Kasumi-1 (cell line): ENCODE measurements at regions not wholly inside any gene's neighbourhood (a gene's known extent, or its start where the extent isn't known, plus 50 kb on each side); places are given as distances from the start of the nearest gene placed in this dataset.
"Not testable (repeated sequence)": the region's sequence is repeated elsewhere in the genome, so short reads cannot be mapped to it uniquely, and the experiment has no call there.

Experiments used
- DNase-seq, 2 experiments: peaks; one replicate each; lab custom pipeline; 2025; lab: John Stamatoyannopoulos, UW

GRCh38 chr10:80751940-80752339, 214.2 kb downstream of the SH2D4B start:
- no peak for DNase-seq

DNA sequence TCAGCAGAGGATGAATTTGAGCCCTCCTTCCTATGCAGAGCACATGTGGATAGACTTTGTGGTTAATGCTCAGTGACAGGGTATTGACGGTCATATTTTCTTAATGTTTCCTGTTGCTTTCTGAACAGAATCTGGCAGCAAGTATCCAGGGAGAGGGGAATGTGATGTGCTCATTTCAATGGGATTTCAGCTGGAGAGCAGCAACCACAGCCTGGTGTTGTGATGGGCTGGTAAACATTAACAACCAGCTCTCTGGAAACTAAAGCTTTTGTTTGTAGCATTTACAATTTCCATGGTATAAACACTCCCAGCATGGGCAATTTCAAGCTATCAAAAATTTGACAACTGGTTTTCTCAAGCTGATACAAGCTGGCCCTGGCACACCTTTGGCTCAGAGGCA, 215.9 kb downstream of the SH2D4B start:
- DNase-seq: no peak

- no peak for DNase-seq
Observed at GRCh38 chr10:80755893-80756292, 218.2 kb downstream of the SH2D4B start.

DNA sequence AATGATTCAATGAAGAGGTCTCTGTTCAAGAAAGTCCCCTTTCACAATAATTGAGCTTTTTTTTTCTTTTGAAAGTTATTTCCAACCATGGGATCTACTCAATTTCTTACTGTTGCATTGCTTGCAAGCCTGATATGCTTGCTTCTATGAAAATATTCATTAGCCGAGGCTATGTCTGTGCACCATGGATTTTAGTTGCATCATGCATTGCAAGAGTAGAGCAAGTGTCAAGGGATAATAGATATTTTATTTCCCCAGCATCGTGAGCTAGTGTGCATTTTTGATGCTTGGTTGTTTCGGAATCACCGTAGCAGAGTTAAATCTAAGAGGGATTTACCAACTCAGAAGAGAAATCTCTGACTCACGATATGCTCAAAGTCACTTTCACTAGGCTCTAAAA, 222.0 kb downstream of the SH2D4B start:
- no peak for DNase-seq

DNA sequence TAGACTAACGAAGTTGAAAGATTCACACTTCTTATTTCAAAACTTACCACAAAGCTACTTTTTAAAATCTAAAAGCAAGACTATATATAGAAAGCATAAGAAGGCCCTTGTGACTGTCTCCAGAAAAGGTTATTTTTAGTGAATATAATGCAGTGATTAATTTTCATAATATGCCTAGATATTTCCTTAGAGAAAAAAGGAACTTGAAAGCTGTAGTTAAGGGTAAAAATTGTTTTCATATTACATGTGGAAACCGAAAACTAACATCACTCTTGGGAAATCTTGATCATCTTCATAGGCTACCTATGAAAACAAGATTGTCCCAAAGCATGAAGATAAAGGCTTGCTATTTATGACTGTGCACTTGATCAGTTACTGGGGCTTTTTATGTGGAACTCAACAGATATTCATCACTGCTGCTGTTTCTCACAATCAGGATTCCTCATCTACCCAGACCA, 223.2 kb downstream of the SH2D4B start:
- DNase-seq: no peak

- no peak for DNase-seq
Observed at GRCh38 chr10:80767963-80768362, 230.3 kb downstream of the SH2D4B start.

GRCh38 chr10:80769700-80770160, 232.0 kb downstream of the SH2D4B start:
- no peak for DNase-seq

- no peak for DNase-seq
Observed at GRCh38 chr10:80770239-80770638, 232.5 kb downstream of the SH2D4B start.

GRCh38 chr10:80771285-80771684, 233.6 kb downstream of the SH2D4B start:
- no peak for DNase-seq

DNA sequence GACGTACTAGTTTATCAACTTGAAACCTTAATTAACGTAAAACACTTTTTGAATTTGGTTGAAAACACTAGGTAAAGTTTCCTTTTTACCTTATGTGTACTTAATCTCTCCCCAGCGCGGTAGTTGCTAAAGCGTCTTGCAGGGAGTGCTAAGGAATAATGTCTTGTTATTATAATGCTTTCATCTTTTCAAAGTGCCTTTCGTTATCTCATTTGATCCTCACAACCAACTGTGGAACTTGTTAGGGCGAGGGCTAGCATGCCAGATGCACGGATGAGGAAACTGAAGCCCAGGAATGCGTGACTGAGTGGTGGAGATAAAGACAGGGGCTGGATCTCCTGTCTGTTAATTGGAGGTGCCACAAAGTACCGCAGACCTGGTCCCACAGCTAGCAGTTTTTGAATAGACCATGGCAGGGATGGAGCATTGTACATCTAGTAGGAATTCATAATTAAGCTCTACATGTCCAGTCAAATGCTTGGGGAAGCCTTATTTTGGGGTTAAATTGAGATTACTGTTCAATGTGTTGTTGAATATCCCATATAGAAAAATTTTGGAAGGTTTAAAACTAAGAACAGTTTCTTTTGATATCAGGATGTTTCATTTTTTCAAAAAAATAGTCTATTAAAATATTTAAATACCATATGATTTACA, 234.3 kb downstream of the SH2D4B start:
- no peak for DNase-seq

DNA sequence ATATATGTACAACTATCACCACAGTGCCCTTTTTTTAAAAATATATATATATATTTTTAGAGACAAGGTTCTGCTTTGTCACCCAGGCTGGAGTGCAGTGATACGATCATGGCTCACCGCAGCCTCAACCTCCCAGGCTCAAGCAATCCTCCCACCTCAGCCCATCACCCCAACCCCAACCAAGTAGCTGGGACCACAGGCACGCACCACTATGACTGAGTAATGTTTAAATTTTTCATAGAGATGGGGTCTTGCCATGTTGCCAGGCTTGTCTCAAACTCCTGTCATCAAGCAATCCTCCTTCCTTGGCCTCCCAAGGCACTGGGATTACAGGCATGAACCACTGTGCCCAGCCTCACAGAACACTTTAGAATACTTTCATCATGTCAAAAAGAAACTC, 234.9 kb downstream of the SH2D4B start:
- DNase-seq: no peak

GRCh38 chr10:80784695-80785094, 247.0 kb downstream of the SH2D4B start:
- no peak for DNase-seq

GRCh38 chr10:80786322-80786721, 248.6 kb downstream of the SH2D4B start:
- DNase-seq: no peak

- no peak for DNase-seq
Observed at GRCh38 chr10:80787952-80788351, 250.2 kb downstream of the SH2D4B start.

- DNase-seq: no peak
Observed at GRCh38 chr10:80794994-80795393, 257.3 kb downstream of the SH2D4B start.

- DNase-seq: no peak
Observed at GRCh38 chr10:80805343-80806020, 267.8 kb downstream of the SH2D4B start.

GRCh38 chr10:80814147-80814652, 276.5 kb downstream of the SH2D4B start:
- no peak for DNase-seq

DNA sequence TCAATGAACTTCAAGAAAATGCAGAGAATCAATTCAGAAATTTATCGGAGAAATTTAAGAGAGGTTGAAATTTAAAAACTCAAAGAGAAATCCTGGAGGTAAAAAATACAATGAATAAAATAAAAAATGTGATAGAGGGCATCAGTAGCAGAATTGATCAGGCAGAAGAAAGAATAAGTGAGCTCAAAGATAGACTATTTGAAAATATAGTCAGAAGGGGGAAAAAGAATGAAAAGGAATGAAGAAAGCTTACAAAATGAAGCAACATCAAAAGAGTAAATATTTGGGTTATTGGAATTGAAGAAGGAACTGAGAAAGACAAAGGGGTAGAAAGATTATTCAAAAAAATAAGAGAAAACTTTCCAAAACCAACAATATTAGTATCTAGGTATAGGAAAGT, 291.4 kb downstream of the SH2D4B start:
- DNase-seq: no peak

- no peak for DNase-seq
Observed at GRCh38 chr10:80829562-80829961, 291.9 kb downstream of the SH2D4B start.

GRCh38 chr10:80832693-80833092, 295.0 kb downstream of the SH2D4B start:
- not testable (repeated sequence) for DNase-seq

GRCh38 chr10:80855348-80855971, 317.8 kb downstream of the SH2D4B start:
- DNase-seq: peak; percentile 10 to 20

- no peak for DNase-seq
Observed at GRCh38 chr10:80856186-80856585, 318.5 kb downstream of the SH2D4B start.

DNA sequence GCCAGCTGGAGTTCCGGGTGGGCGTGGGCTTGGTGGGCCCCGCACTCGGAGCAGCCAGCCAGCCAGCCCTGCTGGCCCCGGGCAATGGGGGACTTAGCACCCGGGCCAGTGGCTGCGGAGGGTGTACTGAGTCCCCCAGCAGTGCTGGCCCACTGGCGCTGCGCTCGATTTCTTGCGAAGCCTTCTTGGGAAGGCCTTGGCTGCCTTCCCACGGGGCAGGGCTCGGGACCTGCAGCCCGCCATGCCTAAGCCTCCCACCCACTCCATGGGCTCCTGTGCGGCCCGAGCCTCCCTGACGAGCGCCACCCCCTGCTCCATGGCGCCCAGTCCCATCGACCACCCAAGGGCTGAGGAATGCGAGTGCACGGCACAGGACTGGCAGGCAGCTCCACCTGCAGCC, 321.6 kb downstream of the SH2D4B start:
- not testable (repeated sequence) for DNase-seq
